Calu3 (cell line): ENCODE measurements at regions not wholly inside any gene's neighbourhood (a gene's known extent, or its start where the extent isn't known, plus 50 kb on each side); places are given as distances from the start of the nearest gene placed in this dataset.

Experiments
- BruUV-seq: library from RNA; stranded (reverse); fragments of 400-500 nt; replicated peaks from 2 replicates; lab custom pipeline; 2021; lab: Mats Ljungman, UMichigan
- CTCF ChIA-PET: fragments of 300-600 bp; sonication (Branson Sonifier 250); formaldehyde crosslinking; loops from one replicate; lab custom pipeline; 2022; ENCODE audit warnings: antibody characterized with exemption; lab: Charles Lee
- DNase-seq: peaks from one replicate; pipeline ENCODE4 v3.0.0; 2022
- H3K27ac Mint-ChIP-seq: one replicate; pipeline ENCODE4 v1.8.0; 2022; ENCODE audit warnings: mixed read lengths; ENCODE audit not compliant: unreplicated experiment
- H3K27me3 Mint-ChIP-seq: one replicate; pipeline ENCODE4 v1.8.0; 2022; ENCODE audit warnings: mixed read lengths; ENCODE audit not compliant: unreplicated experiment
- H3K36me3 Mint-ChIP-seq: one replicate; pipeline ENCODE4 v1.8.0; 2022; ENCODE audit warnings: mild to moderate bottlenecking, moderate library complexity, mixed read lengths; ENCODE audit not compliant: insufficient read depth, unreplicated experiment
- H3K4me1 Mint-ChIP-seq: one replicate; pipeline ENCODE4 v1.8.0; 2022; ENCODE audit warnings: mild to moderate bottlenecking, low read depth, mixed read lengths; ENCODE audit not compliant: unreplicated experiment
- H3K4me3 Mint-ChIP-seq: one replicate; pipeline ENCODE4 v1.8.0; 2022; ENCODE audit warnings: mild to moderate bottlenecking, low read depth, moderate library complexity, mixed read lengths; ENCODE audit not compliant: unreplicated experiment
- H3K9me3 Mint-ChIP-seq: one replicate; pipeline ENCODE4 v1.8.0; 2022; ENCODE audit warnings: low read depth, mixed read lengths; ENCODE audit not compliant: unreplicated experiment
- intact Hi-C: fragments of 100-400 bp; cut with micrococcal nuclease; formaldehyde crosslinking; loops from one replicate; pipeline ENCODE4 v1.10.0; 2022; ENCODE audit not compliant: unreplicated experiment
- TF ChIP-seq, protein P1 (sequence below): fragments of 200-600 bp; IDR thresholded peaks from one replicate; pipeline ENCODE4 v1.8.0; 2022; ENCODE audit warnings: antibody characterized with exemption; ENCODE audit not compliant: unreplicated experiment

DNA sequence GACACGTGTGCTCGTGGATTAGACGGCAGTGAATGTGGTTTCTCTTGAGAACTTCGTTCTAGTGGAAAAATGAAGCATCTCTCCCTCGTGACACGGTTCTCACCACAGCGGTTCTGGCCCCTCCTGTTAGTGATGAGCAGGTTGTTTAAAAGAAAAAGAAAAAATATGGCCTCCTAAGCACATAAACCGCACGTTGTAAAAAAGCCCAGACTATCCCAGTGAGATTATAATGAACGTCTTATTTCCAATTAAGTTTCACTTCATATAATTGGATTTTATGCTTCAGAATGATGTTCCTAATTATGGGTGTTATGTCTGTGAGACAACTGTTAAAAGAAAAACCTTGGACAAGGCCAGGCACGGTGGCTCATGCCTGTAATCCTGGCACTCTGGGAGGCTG is 74.5 kb upstream of the FRMD1 start:
- CTCF ChIA-PET = no interaction called here
- Mint-ChIP-seq H3K9me3 (no peaks in the 10 kb centered on the region), H3K27ac (no peak overlapping the region), H3K4me3 (no peak overlapping the region), H3K4me1 (peaks cover 21% of the 10 kb centered on the region), H3K36me3 (no peaks in the 10 kb centered on the region), H3K27me3 (peaks cover 77% of the 10 kb centered on the region)
- no peak for DNase-seq
- intact Hi-C loops = no loop called here
- no TSS peak for BruUV-seq
- TF ChIP-seq, protein P1, sequence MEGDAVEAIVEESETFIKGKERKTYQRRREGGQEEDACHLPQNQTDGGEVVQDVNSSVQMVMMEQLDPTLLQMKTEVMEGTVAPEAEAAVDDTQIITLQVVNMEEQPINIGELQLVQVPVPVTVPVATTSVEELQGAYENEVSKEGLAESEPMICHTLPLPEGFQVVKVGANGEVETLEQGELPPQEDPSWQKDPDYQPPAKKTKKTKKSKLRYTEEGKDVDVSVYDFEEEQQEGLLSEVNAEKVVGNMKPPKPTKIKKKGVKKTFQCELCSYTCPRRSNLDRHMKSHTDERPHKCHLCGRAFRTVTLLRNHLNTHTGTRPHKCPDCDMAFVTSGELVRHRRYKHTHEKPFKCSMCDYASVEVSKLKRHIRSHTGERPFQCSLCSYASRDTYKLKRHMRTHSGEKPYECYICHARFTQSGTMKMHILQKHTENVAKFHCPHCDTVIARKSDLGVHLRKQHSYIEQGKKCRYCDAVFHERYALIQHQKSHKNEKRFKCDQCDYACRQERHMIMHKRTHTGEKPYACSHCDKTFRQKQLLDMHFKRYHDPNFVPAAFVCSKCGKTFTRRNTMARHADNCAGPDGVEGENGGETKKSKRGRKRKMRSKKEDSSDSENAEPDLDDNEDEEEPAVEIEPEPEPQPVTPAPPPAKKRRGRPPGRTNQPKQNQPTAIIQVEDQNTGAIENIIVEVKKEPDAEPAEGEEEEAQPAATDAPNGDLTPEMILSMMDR = no peak

DNA sequence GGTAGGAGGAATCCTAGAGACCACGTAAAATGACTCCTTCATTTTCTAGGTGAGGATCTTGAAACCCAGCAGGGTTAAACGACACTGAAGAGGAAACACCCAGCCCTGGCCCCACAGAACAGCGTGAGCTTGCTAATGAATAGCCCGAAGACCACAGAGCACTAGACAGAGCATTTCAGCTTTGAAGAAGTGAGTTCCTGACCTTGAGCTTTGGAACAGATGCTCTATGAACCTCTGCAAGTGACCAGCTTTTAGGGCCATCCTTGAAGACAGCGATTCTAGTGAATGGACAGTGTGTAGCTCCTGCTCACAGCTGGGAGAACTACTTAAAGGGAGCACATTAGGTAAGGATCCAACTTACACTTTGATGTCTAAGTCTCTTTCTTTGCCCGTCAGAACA is 74.0 kb upstream of the FRMD1 start:
- Mint-ChIP-seq H3K36me3 (no peaks in the 10 kb centered on the region), H3K27me3 (peaks cover 82% of the 10 kb centered on the region), H3K4me3 (no peak overlapping the region), H3K27ac (no peak overlapping the region), H3K4me1 (peaks cover 16% of the 10 kb centered on the region), H3K9me3 (no peaks in the 10 kb centered on the region)
- CTCF ChIA-PET = no interaction called here
- BruUV-seq = no TSS peak
- TF ChIP-seq, protein P1 = no peak
- no peak for DNase-seq
- intact Hi-C loops = no loop called here

DNA sequence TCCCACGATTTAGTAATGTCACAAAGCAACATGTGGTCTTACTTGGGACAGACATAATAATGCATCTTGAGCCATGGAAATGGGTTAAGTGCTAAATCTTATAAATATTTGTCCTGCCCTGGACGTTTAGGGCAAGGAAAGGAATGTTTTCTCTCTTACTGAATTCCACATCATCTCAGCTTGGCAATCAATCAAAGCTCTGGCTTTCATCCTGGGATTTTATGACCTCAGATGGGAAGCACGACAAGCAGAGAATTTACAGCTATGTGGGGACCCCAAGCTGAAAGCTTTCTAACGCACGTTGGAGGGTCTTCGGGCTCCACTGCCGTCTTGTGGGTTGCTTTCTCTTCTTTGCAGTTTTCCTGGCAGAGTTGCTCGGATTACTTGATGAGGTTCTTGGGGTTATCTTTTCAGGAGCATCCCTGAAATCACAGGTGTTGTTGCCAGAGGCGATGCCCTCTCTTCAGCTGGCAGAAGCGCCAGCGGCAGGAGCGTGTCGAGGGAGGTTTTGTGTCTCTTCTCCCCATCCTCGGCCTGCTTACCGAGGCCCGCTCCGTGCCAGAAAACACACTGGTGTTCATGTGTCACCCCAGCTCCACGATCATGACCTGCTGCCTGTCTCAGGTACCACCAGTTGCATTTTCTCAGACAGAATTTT is 73.4 kb upstream of the FRMD1 start:
- Mint-ChIP-seq H3K9me3 (no peaks in the 10 kb centered on the region), H3K27me3 (peaks cover 84% of the 10 kb centered on the region), H3K27ac (no peak overlapping the region), H3K36me3 (no peaks in the 10 kb centered on the region), H3K4me1 (peaks cover 11% of the 10 kb centered on the region), H3K4me3 (no peak overlapping the region)
- intact Hi-C loops = no loop called here
- TF ChIP-seq, protein P1 = no peak
- CTCF ChIA-PET = no interaction called here
- DNase-seq = no peak
- no TSS peak for BruUV-seq

DNA sequence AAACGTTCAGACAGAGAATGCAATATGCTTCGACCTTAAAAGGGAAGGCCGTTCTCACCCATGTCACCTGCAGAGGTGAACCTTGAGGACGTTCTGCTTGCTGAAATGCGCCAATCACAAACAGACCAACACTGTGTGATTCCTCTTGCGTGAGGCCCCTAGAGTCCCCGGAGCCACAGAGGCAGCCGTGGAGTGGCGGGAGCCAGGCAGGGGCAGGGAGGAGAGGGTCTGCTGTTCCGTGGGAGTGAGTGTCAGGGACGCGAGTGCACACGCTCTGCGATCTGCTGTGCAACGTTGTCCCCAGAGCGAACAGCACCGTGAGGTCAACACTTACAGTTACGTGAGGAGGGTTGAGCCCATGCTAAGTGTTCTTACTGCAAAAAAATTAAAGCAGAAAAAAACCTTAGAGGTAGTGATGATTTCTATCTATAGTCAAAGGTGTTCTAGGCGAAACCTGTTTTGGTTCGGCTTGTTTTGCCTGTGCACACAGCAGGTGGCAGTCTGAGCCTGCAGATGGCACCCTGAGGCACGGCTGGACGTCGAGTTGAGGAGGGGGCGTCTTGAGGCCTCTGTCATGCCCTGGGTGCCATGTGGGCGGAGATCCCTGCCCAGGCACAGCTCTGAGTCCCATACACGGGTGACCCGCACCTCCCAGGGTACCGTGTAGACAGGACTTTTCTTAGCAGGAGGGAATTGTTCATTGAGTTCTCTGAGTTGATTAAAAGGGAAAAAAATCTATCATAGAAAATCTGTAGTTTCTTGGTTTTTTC is 71.7 kb upstream of the FRMD1 start:
- CTCF ChIA-PET = no interaction called here

More for the DNA sequence above, 71.7 kb upstream of the FRMD1 start:
- Mint-ChIP-seq H3K36me3 (no peaks in the 10 kb centered on the region), H3K9me3 (no peaks in the 10 kb centered on the region), H3K4me1 (peaks cover 6% of the 10 kb centered on the region), H3K27me3 (peaks cover 79% of the 10 kb centered on the region), H3K27ac (no peak overlapping the region), H3K4me3 (no peak overlapping the region)
- TF ChIP-seq, protein P1 = peak; percentile 38
- intact Hi-C loops = loop anchor here (2.0 kb wide), 1 partner anchor 206 kb away; no protein-coding TSS in a partner anchor
- BruUV-seq = no TSS peak
- peak; percentile 34 for DNase-seq
